ENCODE measurements at regions not wholly inside any gene's neighbourhood (a gene's known extent, or its start where the extent isn't known, plus 50 kb on each side); places are given as distances from the start of the nearest gene placed in this dataset.

DNA sequence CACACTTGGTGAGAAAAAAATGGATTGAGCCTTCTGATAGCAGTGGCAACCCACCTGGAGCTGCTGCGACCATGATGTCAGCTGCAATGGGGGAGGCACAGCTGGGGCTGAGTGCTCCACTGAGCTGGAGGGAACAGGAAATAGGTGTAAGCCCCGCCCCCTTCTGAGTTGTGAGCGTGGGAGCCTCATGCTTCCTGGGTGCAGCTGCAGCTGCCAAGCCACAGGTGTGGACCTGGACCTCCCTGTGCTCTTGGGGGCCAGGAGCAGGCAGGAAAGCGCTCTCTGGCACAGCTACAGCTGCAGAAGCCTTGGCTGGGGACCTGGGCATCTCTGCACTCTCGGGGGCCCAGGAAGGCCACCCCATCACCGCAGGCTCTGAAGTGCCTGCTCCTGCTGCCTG, 970.6 kb downstream of the DCDC2C start:
- no peak overlapping the region for H3K4me3 ChIP-seq (ENCODE audit: low read depth, low read length)
- TF ChIP-seq, protein P1, sequence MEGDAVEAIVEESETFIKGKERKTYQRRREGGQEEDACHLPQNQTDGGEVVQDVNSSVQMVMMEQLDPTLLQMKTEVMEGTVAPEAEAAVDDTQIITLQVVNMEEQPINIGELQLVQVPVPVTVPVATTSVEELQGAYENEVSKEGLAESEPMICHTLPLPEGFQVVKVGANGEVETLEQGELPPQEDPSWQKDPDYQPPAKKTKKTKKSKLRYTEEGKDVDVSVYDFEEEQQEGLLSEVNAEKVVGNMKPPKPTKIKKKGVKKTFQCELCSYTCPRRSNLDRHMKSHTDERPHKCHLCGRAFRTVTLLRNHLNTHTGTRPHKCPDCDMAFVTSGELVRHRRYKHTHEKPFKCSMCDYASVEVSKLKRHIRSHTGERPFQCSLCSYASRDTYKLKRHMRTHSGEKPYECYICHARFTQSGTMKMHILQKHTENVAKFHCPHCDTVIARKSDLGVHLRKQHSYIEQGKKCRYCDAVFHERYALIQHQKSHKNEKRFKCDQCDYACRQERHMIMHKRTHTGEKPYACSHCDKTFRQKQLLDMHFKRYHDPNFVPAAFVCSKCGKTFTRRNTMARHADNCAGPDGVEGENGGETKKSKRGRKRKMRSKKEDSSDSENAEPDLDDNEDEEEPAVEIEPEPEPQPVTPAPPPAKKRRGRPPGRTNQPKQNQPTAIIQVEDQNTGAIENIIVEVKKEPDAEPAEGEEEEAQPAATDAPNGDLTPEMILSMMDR (IDR thresholded peaks at IDR 0.05; ENCODE audit: insufficient read depth, low read length), result no peak
- no peak for DNase-seq (ENCODE audit: low read depth)

DNA sequence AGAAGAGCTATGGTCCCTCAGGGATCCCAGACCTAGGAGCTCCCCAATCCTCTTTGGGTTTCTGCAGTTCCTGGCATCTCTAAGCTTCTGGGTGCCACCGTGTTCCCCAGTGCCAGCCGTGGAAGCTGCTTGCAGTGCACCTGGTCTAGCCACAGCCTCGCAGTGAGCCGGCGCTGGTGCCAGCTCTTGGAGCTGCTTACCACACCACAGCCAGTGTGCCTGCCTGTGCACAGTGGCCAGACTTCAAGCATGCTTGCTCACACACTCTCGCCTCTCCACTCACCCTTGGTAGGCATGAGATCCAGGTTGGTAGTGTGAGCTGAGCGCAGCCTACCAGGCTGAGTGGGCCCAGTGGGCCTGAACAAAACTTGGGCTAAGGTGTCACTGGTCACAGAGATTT, 971.9 kb downstream of the DCDC2C start:
- no peak for DNase-seq (ENCODE audit: low read depth)
- TF ChIP-seq, protein P1 (IDR thresholded peaks at IDR 0.05; ENCODE audit: insufficient read depth, low read length), result no peak
- H3K4me3 ChIP-seq (ENCODE audit: low read depth, low read length), result no peak overlapping the region

DNA sequence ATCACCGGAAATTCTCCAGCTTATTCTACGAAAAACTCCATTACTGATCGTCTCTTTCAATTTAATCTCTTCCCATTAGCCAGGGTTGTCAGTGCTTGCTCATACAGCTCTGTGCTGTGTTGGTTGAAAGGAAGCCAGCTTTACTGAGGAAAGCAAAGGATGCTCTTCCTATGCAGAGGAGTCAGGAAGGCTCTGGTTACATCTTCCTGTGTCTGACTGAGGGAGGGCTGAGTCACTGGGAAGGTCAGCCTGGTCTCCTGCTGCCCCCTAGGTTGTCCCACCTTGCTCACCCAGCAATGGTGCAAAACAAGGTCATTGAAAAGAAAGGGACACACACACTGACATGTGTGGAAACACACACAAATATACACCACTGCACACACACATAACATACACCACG, 975.6 kb downstream of the DCDC2C start:
- TF ChIP-seq, protein P1 (IDR thresholded peaks at IDR 0.05; ENCODE audit: insufficient read depth, low read length), result no peak
- no peak overlapping the region for H3K4me3 ChIP-seq (ENCODE audit: low read depth, low read length)
- no peak for DNase-seq (ENCODE audit: low read depth)

DNA sequence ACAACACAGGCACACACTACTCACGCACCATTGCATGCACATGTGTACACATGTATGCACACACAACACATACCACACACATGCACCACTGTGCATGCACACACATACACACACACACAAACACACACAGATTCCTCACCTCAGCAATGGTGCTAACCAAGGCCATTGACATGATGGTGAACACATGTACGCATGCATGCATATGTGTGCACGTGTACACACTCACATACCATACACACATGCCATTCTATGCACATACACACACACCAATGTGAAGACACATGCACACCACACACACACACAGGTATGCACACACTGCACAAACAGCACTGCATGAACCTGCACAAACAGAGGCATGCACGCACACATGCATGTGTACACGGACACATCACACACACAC, 976.0 kb downstream of the DCDC2C start:
- TF ChIP-seq, protein P1 (IDR thresholded peaks at IDR 0.05; ENCODE audit: insufficient read depth, low read length), result no peak
- DNase-seq (ENCODE audit: low read depth), result no peak
- no peak overlapping the region for H3K4me3 ChIP-seq (ENCODE audit: low read depth, low read length)

DNA sequence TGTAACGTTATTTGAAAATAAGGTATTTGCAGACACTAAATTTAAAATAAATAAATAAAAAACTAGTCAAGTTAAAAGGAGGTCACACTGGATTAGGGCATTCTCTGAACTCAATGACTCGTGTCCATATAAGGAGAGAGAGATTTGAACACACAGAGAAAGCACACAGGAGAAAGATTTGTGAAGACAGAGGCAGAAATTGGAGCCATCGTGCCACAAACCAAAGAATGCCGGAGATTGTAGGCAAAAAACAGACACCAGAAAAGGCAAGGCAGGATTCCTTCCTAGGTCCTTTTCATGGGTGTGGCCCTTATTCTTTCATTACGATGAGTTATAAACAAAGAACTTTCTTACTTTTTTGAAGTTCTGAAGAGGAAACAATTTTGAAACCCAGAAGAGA, 981.5 kb downstream of the DCDC2C start:
- H3K4me3 ChIP-seq (ENCODE audit: low read depth, low read length), result no peak overlapping the region
- DNase-seq (ENCODE audit: low read depth), result no peak
- TF ChIP-seq, protein P1 (IDR thresholded peaks at IDR 0.05; ENCODE audit: insufficient read depth, low read length), result no peak

DNA sequence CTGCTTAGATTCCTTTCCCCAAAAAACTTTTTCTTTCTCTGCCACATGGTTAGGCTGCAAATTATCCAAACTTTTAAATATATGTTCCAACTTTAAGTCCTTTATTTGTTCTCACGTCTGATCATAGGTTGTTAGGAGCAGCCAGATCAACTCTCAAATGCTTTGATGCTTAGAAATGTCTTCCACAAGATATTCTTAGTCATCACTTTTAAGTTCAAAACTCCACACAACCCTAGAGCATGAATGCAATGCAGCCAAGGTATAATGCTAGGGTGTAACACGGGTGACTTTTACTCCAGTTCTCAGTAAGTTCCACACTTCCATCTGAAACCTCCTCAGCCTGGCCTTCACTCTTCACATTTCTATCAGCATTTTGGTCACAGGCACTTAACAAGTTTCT, 987.5 kb downstream of the DCDC2C start:
- no peak overlapping the region for H3K4me3 ChIP-seq (ENCODE audit: low read depth, low read length)
- TF ChIP-seq, protein P1 (IDR thresholded peaks at IDR 0.05; ENCODE audit: insufficient read depth, low read length), result no peak
- DNase-seq (ENCODE audit: low read depth), result no peak

DNA sequence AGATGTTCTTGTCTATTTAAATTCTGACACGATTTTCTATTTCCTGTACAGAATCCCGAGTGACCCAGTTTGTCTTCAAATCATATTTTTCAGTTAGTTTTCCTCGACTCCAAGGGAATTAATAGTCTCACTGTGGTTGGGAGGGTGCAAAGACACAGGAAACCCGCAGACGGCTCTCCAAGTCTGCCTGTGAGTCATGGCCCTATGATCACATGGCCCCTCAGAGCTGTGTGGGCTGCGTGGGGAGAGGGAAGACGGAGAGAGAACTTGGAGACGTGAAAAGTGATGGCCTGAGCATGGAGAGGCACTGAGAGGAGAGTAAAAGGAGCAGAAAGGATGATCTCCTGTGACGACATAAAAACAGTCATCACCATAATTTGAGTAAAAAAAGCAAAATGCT, 989.9 kb downstream of the DCDC2C start:
- TF ChIP-seq, protein P1 (IDR thresholded peaks at IDR 0.05; ENCODE audit: insufficient read depth, low read length), result no peak
- DNase-seq (ENCODE audit: low read depth), result no peak
- no peak overlapping the region for H3K4me3 ChIP-seq (ENCODE audit: low read depth, low read length)
